Inflammatory macrophage treated with lipopolysaccharide for 1 hour (primary cell): ENCODE measurements at regions not wholly inside any gene's neighbourhood (a gene's known extent, or its start where the extent isn't known, plus 50 kb on each side); places are given as distances from the start of the nearest gene placed in this dataset.
"Not testable (repeated sequence)": the region's sequence is repeated elsewhere in the genome, so short reads cannot be mapped to it uniquely, and the experiment has no call there.

ENCODE experiments used
- DNase-seq, 2 donors: peaks; one replicate each; pipeline ENCODE4 v3.0.0-alpha.2; 2020 to 2022

GRCh38 chr2:7878266-7878665 is 803.6 kb upstream of the ID2 start:
- not testable (repeated sequence) for DNase-seq

- DNase-seq = peak; percentile 72 to 85
Measured at GRCh38 chr2:7878786-7879482, 802.9 kb upstream of the ID2 start.

GRCh38 chr2:7879483-7879835 is 802.4 kb upstream of the ID2 start:
- DNase-seq = no peak

GRCh38 chr2:7880126-7880525 is 801.7 kb upstream of the ID2 start:
- DNase-seq = no peak

- DNase-seq = no peak
Measured at GRCh38 chr2:7880566-7880965, 801.3 kb upstream of the ID2 start.

- no peak for DNase-seq
Measured at GRCh38 chr2:7881063-7881462, 800.8 kb upstream of the ID2 start.

GRCh38 chr2:7881466-7881865 is 800.4 kb upstream of the ID2 start:
- DNase-seq = peak; percentile 44 to 69

- no peak for DNase-seq
Measured at GRCh38 chr2:7882296-7882695, 799.6 kb upstream of the ID2 start.

GRCh38 chr2:7884338-7884737 is 797.5 kb upstream of the ID2 start:
- DNase-seq = no peak

GRCh38 chr2:7886666-7887065 is 795.2 kb upstream of the ID2 start:
- peak; percentile 53 to 62 for DNase-seq

GRCh38 chr2:7887441-7887840 is 794.4 kb upstream of the ID2 start:
- no peak for DNase-seq

- DNase-seq = no peak
Measured at GRCh38 chr2:7888876-7889275, 793.0 kb upstream of the ID2 start.

GRCh38 chr2:7891312-7891711 is 790.5 kb upstream of the ID2 start:
- no peak for DNase-seq

- DNase-seq = peak in 1 of 2 donors; percentile 18
Measured at GRCh38 chr2:7895289-7895688, 786.6 kb upstream of the ID2 start.

- DNase-seq = peak in 1 of 2 donors; percentile 32
Measured at GRCh38 chr2:7896940-7897487, 784.8 kb upstream of the ID2 start.

GRCh38 chr2:7899241-7899640 is 782.6 kb upstream of the ID2 start:
- DNase-seq = no peak

GRCh38 chr2:7899923-7900322 is 781.9 kb upstream of the ID2 start:
- DNase-seq = no peak

- no peak for DNase-seq
Measured at GRCh38 chr2:7900593-7900992, 781.3 kb upstream of the ID2 start.

- DNase-seq = no peak
Measured at GRCh38 chr2:7902251-7902765, 779.5 kb upstream of the ID2 start.

GRCh38 chr2:7904319-7904718 is 777.5 kb upstream of the ID2 start:
- DNase-seq = no peak

GRCh38 chr2:7905756-7906155 is 776.1 kb upstream of the ID2 start:
- DNase-seq = no peak

- no peak for DNase-seq
Measured at GRCh38 chr2:7906431-7906830, 775.4 kb upstream of the ID2 start.

- no peak for DNase-seq
Measured at GRCh38 chr2:7907041-7907440, 774.8 kb upstream of the ID2 start.

- no peak for DNase-seq
Measured at GRCh38 chr2:7910752-7911151, 771.1 kb upstream of the ID2 start.

- DNase-seq = no peak
Measured at GRCh38 chr2:7911196-7911595, 770.7 kb upstream of the ID2 start.
